Right lobe of liver (tissue), 6 donors: ENCODE measurements at regions not wholly inside any gene's neighbourhood (a gene's known extent, or its start where the extent isn't known, plus 50 kb on each side); places are given as distances from the start of the nearest gene placed in this dataset.

Experiments used
- ATAC-seq, 4 donors: fragments of 200-7000 bp; cut with Tn5 transposase; one replicate each; pipeline ENCODE4 v1.9.1; 2020; ENCODE audit warnings: mild to moderate bottlenecking in 4 of 4, moderate library complexity in 4 of 4
- DNase-seq, 3 donors: peaks; one replicate each; pipeline ENCODE4 v3.0.0-alpha.2; 2020
- H3K27ac ChIP-seq, 3 donors: fragments of 200-600 bp; one replicate each; pipeline ENCODE4 v1.8.0; 2022
- H3K27me3 ChIP-seq, 2 donors: fragments of 200-600 bp; one replicate each; pipeline ENCODE4 v1.8.0; 2022
- H3K36me3 ChIP-seq, 4 donors: fragments of 200-600 bp; sonication (generic) in 1 of 4; one replicate each; pipeline versions ENCODE4 v1.5.1 to v1.8.0; 2017 to 2022; ENCODE audit warnings: control low read depth in 1 of 4
- H3K4me1 ChIP-seq, 4 donors: fragments of 200-600 bp; sonication (generic) in 1 of 4; one replicate each; pipeline versions ENCODE4 v1.5.1 to v1.8.0; 2017 to 2022; ENCODE audit warnings: control low read depth in 1 of 4
- H3K4me3 ChIP-seq, 3 donors: fragments of 200-600 bp; one replicate each; pipeline ENCODE4 v1.8.0; 2022
- H3K9me3 ChIP-seq, 4 donors: fragments of 200-600 bp; sonication (generic) in 1 of 4; one replicate each; pipeline versions ENCODE4 v1.5.1 to v1.8.0; 2017 to 2022; ENCODE audit warnings: control low read depth in 1 of 4
- CTCF ChIP-seq, 4 donors: fragments of 200-600 bp in 3 of 4; fragments of 450-650 bp in 1 of 4; IDR thresholded peaks; one replicate each; pipeline versions ENCODE4 v1.5.1 to v1.8.0; 2016 to 2022; ENCODE audit warnings: antibody characterized with exemption in 4 of 4, mild to moderate bottlenecking in 2 of 4
- POLR2A ChIP-seq: fragments of 450-650 bp; IDR thresholded peaks from one replicate; pipeline ENCODE4 v1.6.1; 2017; ENCODE audit warnings: antibody characterized with exemption, mild to moderate bottlenecking
- WGBS: methylation state at CpG from one replicate; pipeline ENCODE4 v1.1.6; 2018; ENCODE audit warnings: low coverage, low lambda C conversion rate; ENCODE audit not compliant: insufficient coverage; ENCODE audit errors: missing lambda C conversion rate; 5-methylcytosine and 5-hydroxymethylcytosine counted together
- intact Hi-C, 2 donors: fragments of 100-400 bp; cut with DNase I; formaldehyde crosslinking; loops; one replicate each; pipeline versions ENCODE4 v1.11.2 to v1.14.1; 2022
- donor health status: DM: no; HTN: yes; CAD: no.
- donor health status: DM: no; HTN: no; CAD: no.
- donor health status: DM: no; HTN: no; CAD: no.
- donor health status: DM: no; HTN: yes; CAD: no.
- donor health status: DM: no; HTN: yes; CAD: no.

DNA sequence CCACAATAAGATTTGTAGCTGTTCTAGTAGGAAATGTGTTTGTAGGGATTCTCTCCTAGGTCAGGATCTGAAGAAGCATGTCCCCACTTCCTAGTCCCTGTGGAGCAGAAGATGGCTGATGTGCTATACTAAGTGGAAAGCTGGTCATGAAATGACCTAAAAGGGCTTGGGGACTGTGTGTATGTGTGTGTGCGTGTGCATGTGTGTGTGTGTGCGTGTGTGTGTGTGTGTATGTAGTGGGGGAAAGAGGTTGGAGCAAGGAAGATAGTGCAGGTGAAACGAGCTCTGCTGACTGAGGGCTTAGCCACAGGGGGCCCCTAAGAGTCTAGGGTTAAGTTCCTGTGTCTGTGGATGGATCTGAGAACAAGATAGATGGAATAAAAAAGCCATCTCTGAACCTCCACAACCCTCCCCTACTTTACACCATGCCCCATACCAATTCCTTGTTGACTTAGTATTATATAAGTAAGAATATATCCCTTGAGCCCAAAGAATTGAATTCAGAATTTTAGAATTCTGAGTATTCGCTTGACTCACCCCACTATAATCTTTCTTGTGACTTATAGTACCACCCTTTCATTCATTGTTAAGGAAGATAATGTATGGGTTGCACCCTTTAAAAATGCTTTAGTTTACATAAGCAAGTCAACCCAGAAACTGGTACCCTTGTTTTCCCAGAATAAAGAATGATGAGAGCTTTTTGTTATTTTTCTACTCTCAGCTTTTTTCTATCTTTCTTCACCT lies 96.1 kb downstream of the RPL22L1 start:
- intact Hi-C loops: no loop called here
- ATAC-seq: no peak

DNA sequence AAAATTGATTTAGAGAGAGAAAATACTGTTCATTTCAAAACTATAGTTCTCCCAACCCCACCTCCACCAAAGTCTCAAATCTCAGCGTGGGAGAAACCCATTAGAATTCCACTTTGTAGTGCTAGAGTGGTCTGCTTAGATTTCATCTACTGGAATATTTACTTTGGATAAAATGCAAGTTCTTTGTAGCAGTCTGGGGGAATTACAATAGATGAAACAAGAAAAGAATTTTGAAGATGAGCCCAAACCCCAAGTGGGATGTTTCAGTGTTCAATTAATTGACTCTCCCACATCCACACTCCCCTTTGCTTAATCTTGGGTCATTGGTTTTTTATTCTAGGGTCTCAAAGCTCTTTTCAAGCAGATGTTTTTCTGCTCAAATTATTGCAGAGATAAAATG lies 97.8 kb downstream of the RPL22L1 start:
- H3K36me3 ChIP-seq: no peaks in the 10 kb centered on the region
- intact Hi-C loops: no loop called here
- DNase-seq (no peak), ATAC-seq (no peak)
- no peaks in the 10 kb centered on the region for H3K9me3 ChIP-seq
- peaks cover 0 to 5% (median 2%) of the 10 kb centered on the region in 4 donors for H3K4me1 ChIP-seq
- TF ChIP-seq CTCF (IDR thresholded peaks at IDR 0.05): no peak
- no peak for TF ChIP-seq POLR2A
- H3K4me3 ChIP-seq: no peak overlapping the region
- H3K27ac ChIP-seq: no peak overlapping the region
- H3K27me3 ChIP-seq: no peaks in the 10 kb centered on the region
- WGBS: 75% methylated on average over 1 of the region's 1 CpG

More for the DNA sequence above, 96.1 kb downstream of the RPL22L1 start:
- H3K27ac ChIP-seq: no peak overlapping the region
- no peak for DNase-seq
- H3K9me3 ChIP-seq: no peaks in the 10 kb centered on the region
- no peak for TF ChIP-seq POLR2A
- TF ChIP-seq CTCF (IDR thresholded peaks at IDR 0.05): no peak
- no peak overlapping the region for H3K4me3 ChIP-seq
- no peaks in the 10 kb centered on the region for H3K36me3 ChIP-seq
- H3K4me1 ChIP-seq: no peaks in the 10 kb centered on the region
- WGBS: 84% methylated on average over 4 of the region's 4 CpGs
- no peaks in the 10 kb centered on the region for H3K27me3 ChIP-seq

GRCh38 chr3:170768334-170768801 lies 101.6 kb downstream of the RPL22L1 start:
- TF ChIP-seq POLR2A (no peak), CTCF (IDR thresholded peaks at IDR 0.05) (no peak)

GRCh38 chr3:170767576-170767941 lies 102.4 kb downstream of the RPL22L1 start:
- Histone ChIP-seq H3K36me3 (no peaks in the 10 kb centered on the region), H3K27ac (peak overlapping the region in 1 of 3 donors; percentile 78), H3K4me3 (no peak overlapping the region), H3K9me3 (no peaks in the 10 kb centered on the region), H3K27me3 (no peaks in the 10 kb centered on the region), H3K4me1 (peaks cover 0 to 29% (median 13%) of the 10 kb centered on the region in 4 donors)
- DNase-seq (no peak), ATAC-seq (no peak)
- intact Hi-C loops: no loop called here
- 94% methylated on average over 1 of the region's 1 CpG for WGBS
- TF ChIP-seq POLR2A: no peak
- TF ChIP-seq CTCF (IDR thresholded peaks at IDR 0.05): no peak

More at GRCh38 chr3:170768334-170768801, 101.6 kb downstream of the RPL22L1 start:
- no peaks in the 10 kb centered on the region for H3K27me3 ChIP-seq
- no peak overlapping the region for H3K4me3 ChIP-seq
- H3K36me3 ChIP-seq: no peaks in the 10 kb centered on the region
- 62% methylated on average over 2 of the region's 2 CpGs for WGBS
- H3K27ac ChIP-seq: no peak overlapping the region
- intact Hi-C loops: no loop called here
- no peaks in the 10 kb centered on the region for H3K9me3 ChIP-seq
- ATAC-seq: no peak
- peaks cover 0 to 29% (median 13%) of the 10 kb centered on the region in 4 donors for H3K4me1 ChIP-seq
- DNase-seq: no peak
